PC-3 (cell line): ENCODE measurements at regions not wholly inside any gene's neighbourhood (a gene's known extent, or its start where the extent isn't known, plus 50 kb on each side); places are given as distances from the start of the nearest gene placed in this dataset.

Experiments used
- CTCF ChIP-seq: fragments of 300-600 bp; sonication (generic); conservative IDR thresholded peaks from 2 replicates; pipeline ENCODE4 v1.5.1; 2017; ENCODE audit warnings: antibody characterized with exemption, low read depth, mild to moderate bottlenecking, low read length
- EZH2 ChIP-seq: fragments of 300-600 bp; sonication (generic); IDR thresholded peaks from one replicate; pipeline ENCODE4 v1.6.1; 2017; ENCODE audit warnings: antibody characterized with exemption, mild to moderate bottlenecking, low read length; ENCODE audit not compliant: unreplicated experiment
- EZH2phosphoT487 ChIP-seq: fragments of 300-600 bp; sonication (generic); IDR thresholded peaks from 2 replicates; pipeline ENCODE4 v1.6.1; 2018; ENCODE audit warnings: mild to moderate bottlenecking, antibody characterized with exemption, low read length, borderline replicate concordance

- TF ChIP-seq CTCF: no peak
- no peak for TF ChIP-seq EZH2phosphoT487
- no peak for TF ChIP-seq EZH2
Measured at GRCh38 chr4:163611182-163611581, 116.7 kb downstream of the TMA16 start.
